IMR-90 (cell line): ENCODE measurements at regions not wholly inside any gene's neighbourhood (a gene's known extent, or its start where the extent isn't known, plus 50 kb on each side); places are given as distances from the start of the nearest gene placed in this dataset.

Source experiments
- ATAC-seq: fragments of 200-7000 bp; cut with Tn5 transposase; 2 replicates; pipeline ENCODE4 v1.9.1; 2020; ENCODE audit warnings: low read depth, mild to moderate bottlenecking, moderate library complexity
- BruUV-seq: library from RNA; stranded (reverse); fragments of 400-500 nt; replicated peaks from 2 replicates; lab custom pipeline; 2021; lab: Mats Ljungman, UMichigan
- CTCF ChIA-PET: fragments of 300-600 bp; formaldehyde crosslinking; extraction: SDS; loops from one replicate; lab custom pipeline; 2021; ENCODE audit warnings: antibody characterized with exemption; lab: Yijun Ruan, JAX
- POLR2A ChIA-PET: fragments of 300-600 bp; sonication (Branson Sonifier 250); formaldehyde crosslinking; loops from one replicate; lab custom pipeline; 2022; ENCODE audit warnings: antibody characterized with exemption; ENCODE audit not compliant: unreplicated experiment; lab: Charles Lee
- DNase-seq: peaks from one replicate; pipeline ENCODE4 v3.0.0; 2013
- H2AFZ ChIP-seq: replicated peaks from 2 replicates; pipeline ENCODE3; 2013; ENCODE audit warnings: low read length, mild to moderate bottlenecking; ENCODE audit not compliant: poor library complexity
- H2AK5ac ChIP-seq: 2 replicates; pipeline ENCODE4 v1.6.1; 2013; ENCODE audit warnings: low read depth, low read length, inconsistent platforms
- H2AK9ac ChIP-seq: replicated peaks from 2 replicates; pipeline ENCODE3; 2013; ENCODE audit warnings: mild to moderate bottlenecking, low read depth, low read length, moderate library complexity; ENCODE audit not compliant: poor library complexity
- H2BK120ac ChIP-seq: 2 replicates; pipeline ENCODE4 v1.6.1; 2013; ENCODE audit warnings: low read depth, low read length, inconsistent platforms
- H2BK15ac ChIP-seq: 3 replicates; pipeline ENCODE4 v1.6.1; 2013; ENCODE audit warnings: low read depth, low read length, inconsistent platforms
- H2BK20ac ChIP-seq: 2 replicates; pipeline ENCODE4 v1.6.1; 2013; ENCODE audit warnings: low read depth, mild to moderate bottlenecking, inconsistent platforms, low read length, moderate library complexity
- H2BK5ac ChIP-seq: 2 replicates; pipeline ENCODE4 v1.6.1; 2013; ENCODE audit warnings: mild to moderate bottlenecking, low read depth, low read length, inconsistent platforms; ENCODE audit not compliant: poor library complexity, severe bottlenecking
- H3K14ac ChIP-seq: replicated peaks from 2 replicates; pipeline ENCODE4 v1.6.1; 2013; ENCODE audit warnings: low read depth, low read length, inconsistent platforms
- H3K18ac ChIP-seq: 2 replicates; pipeline ENCODE4 v1.6.1; 2013; ENCODE audit warnings: low read depth, low read length, control low read depth
- H3K23ac ChIP-seq: 2 replicates; pipeline ENCODE4 v1.6.1; 2013; ENCODE audit warnings: low read depth, low read length, inconsistent platforms
- H3K27ac ChIP-seq: 2 replicates; pipeline ENCODE4 v1.5.1; 2013; ENCODE audit warnings: mild to moderate bottlenecking, control low read depth, low read length; ENCODE audit not compliant: insufficient read depth
- H3K27me3 ChIP-seq: 2 replicates; pipeline ENCODE4 v1.6.1; 2013; ENCODE audit warnings: low read length; ENCODE audit not compliant: control insufficient read depth, insufficient read depth
- H3K36me3 ChIP-seq: 2 replicates; pipeline ENCODE4 v1.6.1; 2013; ENCODE audit warnings: low read length, mixed read lengths; ENCODE audit not compliant: control insufficient read depth, insufficient read depth
- H3K4ac ChIP-seq: 2 replicates; pipeline ENCODE4 v1.6.1; 2013; ENCODE audit warnings: low read depth, low read length, inconsistent platforms
- H3K4me1 ChIP-seq: 2 replicates; pipeline ENCODE4 v1.6.1; 2013; ENCODE audit warnings: low read length, mixed read lengths; ENCODE audit not compliant: control insufficient read depth, insufficient read depth
- H3K4me2 ChIP-seq: 2 replicates; pipeline ENCODE4 v1.6.1; 2013; ENCODE audit warnings: low read depth, mild to moderate bottlenecking, control low read depth, low read length, moderate library complexity
- H3K4me3 ChIP-seq: 2 replicates; pipeline ENCODE4 v1.5.1; 2013; ENCODE audit warnings: low read depth, mild to moderate bottlenecking, control low read depth, low read length, moderate library complexity; ENCODE audit not compliant: insufficient read depth
- H3K56ac ChIP-seq: 2 replicates; pipeline ENCODE4 v1.6.1; 2013; ENCODE audit warnings: low read length, inconsistent platforms; ENCODE audit not compliant: insufficient read depth; ENCODE audit errors: extremely low read depth
- H3K79me1 ChIP-seq, 2 experiments: 2 replicates each; pipeline ENCODE4 v1.6.1; 2013; ENCODE audit warnings: low read length in 2 of 2, inconsistent platforms in 1 of 2, low read depth in 1 of 2
- H3K9ac ChIP-seq: 2 replicates; pipeline ENCODE4 v1.6.1; 2013; ENCODE audit warnings: low read depth, low read length, control low read depth
- H3K9me1 ChIP-seq: 2 replicates; pipeline ENCODE4 v1.6.1; 2013; ENCODE audit warnings: low read length, inconsistent platforms; ENCODE audit not compliant: insufficient read depth
- H3K9me3 ChIP-seq: 2 replicates; pipeline ENCODE4 v1.6.1; 2013; ENCODE audit warnings: low read length; ENCODE audit not compliant: control insufficient read depth, insufficient read depth
- H4K20me1 ChIP-seq: 2 replicates; pipeline ENCODE4 v1.6.1; 2013; ENCODE audit warnings: low read length, inconsistent platforms; ENCODE audit not compliant: insufficient read depth
- H4K5ac ChIP-seq: 2 replicates; pipeline ENCODE4 v1.6.1; 2013; ENCODE audit warnings: mild to moderate bottlenecking, low read depth, low read length, control low read depth
- H4K8ac ChIP-seq, 2 experiments: 2 replicates each; pipeline ENCODE4 v1.6.1; 2013; ENCODE audit warnings: low read depth in 2 of 2, low read length in 2 of 2, control low read depth in 1 of 2, inconsistent platforms in 1 of 2
- H4K91ac ChIP-seq: 2 replicates; pipeline ENCODE4 v1.6.1; 2013; ENCODE audit warnings: low read depth, low read length, inconsistent platforms; ENCODE audit not compliant: insufficient read depth
- CEBPB ChIP-seq: IDR thresholded peaks from 2 replicates; pipeline ENCODE4 v1.6.1; 2012; ENCODE audit warnings: low read depth, low read length, improper control_type of control experiment
- ELK1 ChIP-seq: fragments of 150-350 bp; IDR thresholded peaks from 2 replicates; pipeline ENCODE4 v1.6.1; 2016; ENCODE audit warnings: low read depth, mild to moderate bottlenecking, low read length, moderate library complexity, borderline replicate concordance
- MAFK ChIP-seq: IDR thresholded peaks from 2 replicates; pipeline ENCODE4 v1.6.1; 2012; ENCODE audit warnings: low read depth, low read length, improper control_type of control experiment
- RAD21 ChIP-seq: IDR thresholded peaks from 2 replicates; pipeline ENCODE4 v1.6.1; 2012; ENCODE audit warnings: low read length, improper control_type of control experiment
- RFX5 ChIP-seq: IDR thresholded peaks from 2 replicates; pipeline ENCODE4 v1.8.0; 2012; ENCODE audit warnings: low read depth, mild to moderate bottlenecking, low read length, moderate library complexity
- USF2 ChIP-seq: fragments of 150-350 bp; IDR thresholded peaks from 2 replicates; pipeline ENCODE4 v1.6.1; 2017; ENCODE audit warnings: mild to moderate bottlenecking, antibody characterized with exemption, low read length, low read depth
- WGBS, 2 experiments: methylation state at CpG; one replicate each; pipeline versions ENCODE4 v1.1.5 to v1.1.7; 2013; ENCODE audit warnings: missing lambda C conversion rate in 2 of 2; ENCODE audit not compliant: insufficient read length in 1 of 2; ENCODE audit errors: extremely low coverage in 2 of 2; 5-methylcytosine and 5-hydroxymethylcytosine counted together
- dilution Hi-C: fragments of 300-500 bp; cut with HindIII; formaldehyde crosslinking; loops from one replicate; pipeline ENCODE4 v1.14.3; 2018; ENCODE audit warnings: low sequenced_read_pairs; ENCODE audit not compliant: unreplicated experiment
- in situ Hi-C: fragments of 300-500 bp; cut with MboI; formaldehyde crosslinking; loops from 3 replicates; pipeline ENCODE4 v1.14.3; 2019; ENCODE audit warnings: low sequenced_read_pairs, inconsistent platforms, mixed read lengths
- intact Hi-C: fragments of 100-400 bp; cut with micrococcal nuclease; formaldehyde crosslinking; loops from 2 replicates; pipeline ENCODE4 v1.10.0; 2022

- Histone ChIP-seq H3K36me3 (no peaks in the 10 kb centered on the region), H2BK120ac (no peak overlapping the region), H2BK15ac (no peak overlapping the region), H3K9me3 (no peaks in the 10 kb centered on the region), H3K9ac (no peak overlapping the region), H3K4me3 (no peak overlapping the region), H3K23ac (no peak overlapping the region), H4K20me1 (no peaks in the 10 kb centered on the region), H2BK20ac (no peak overlapping the region), H3K9me1 (no peaks in the 10 kb centered on the region), H3K79me1 (no peaks in the 10 kb centered on the region), H4K5ac (no peak overlapping the region), H3K56ac (no peak overlapping the region), H2AK5ac (no peak overlapping the region), H4K8ac (no peak overlapping the region), H3K4me1 (no peaks in the 10 kb centered on the region; the same call in 1 of the 2 replicates), H3K4ac (no peak overlapping the region), H3K14ac (no peak overlapping the region), H2BK5ac (no peak overlapping the region), H2AK9ac (no peak overlapping the region), H3K4me2 (no peak overlapping the region), H3K27ac (no peak overlapping the region), H2AFZ (no peak overlapping the region), H3K18ac (no peak overlapping the region), H3K27me3 (no peaks in the 10 kb centered on the region), H4K91ac (no peak overlapping the region)
- TF ChIP-seq RAD21: no peak
- no peak for TF ChIP-seq ELK1
- no peak for TF ChIP-seq MAFK
- TF ChIP-seq RFX5: no peak
- no peak for TF ChIP-seq USF2
- no peak for TF ChIP-seq CEBPB
- no TSS peak for BruUV-seq
- in situ Hi-C loops: no loop called here
- ATAC-seq (no peak), DNase-seq (no peak)
- ChIA-PET CTCF (interaction anchor here (0.7 kb wide), 1 partner anchor 1492 kb away, joined by 4 read pairs; no protein-coding TSS in a partner anchor), POLR2A (no interaction called here)
- dilution Hi-C loops: no loop called here
- 20% methylated on average over 1 of the region's 1 CpG; no CpG with 5 or more reads in 1 of the 2 experiments for WGBS, 2 experiments
- intact Hi-C loops: no loop called here
These were observed 111.0 kb upstream of the ERBB4 start for GRCh38 chr2:212649646-212650045.
